NCI-H69 (cell line): ENCODE measurements at regions not wholly inside any gene's neighbourhood (a gene's known extent, or its start where the extent isn't known, plus 50 kb on each side); places are given as distances from the start of the nearest gene placed in this dataset.

ENCODE experiments used
- DNase-seq: peaks from one replicate; lab custom pipeline; 2025; lab: John Stamatoyannopoulos, UW

- no peak for DNase-seq
These were observed 53.5 kb upstream of the VGLL3 start for GRCh38 chr3:87044409-87044808.

GRCh38 chr3:87041191-87041590, 50.2 kb upstream of the VGLL3 start:
- no peak for DNase-seq
